HEK293 (cell line): ENCODE measurements at regions not wholly inside any gene's neighbourhood (a gene's known extent, or its start where the extent isn't known, plus 50 kb on each side); places are given as distances from the start of the nearest gene placed in this dataset.

Source experiments
- CTCF ChIA-PET: fragments of 350-600 bp; formaldehyde crosslinking; extraction: SDS; loops from one replicate; lab custom pipeline; 2021; ENCODE audit warnings: antibody characterized with exemption; lab: Yijun Ruan, JAX
- POLR2A ChIA-PET: fragments of 300-600 bp; formaldehyde crosslinking; extraction: SDS; loops from one replicate; lab custom pipeline; 2020; ENCODE audit warnings: antibody characterized with exemption, inconsistent platforms; lab: Yijun Ruan, JAX
- H3K27ac ChIP-seq: fragments of 200-500 bp; sonication (Bioruptor generic); 2 replicates; pipeline ENCODE4 v1.5.1; 2014; ENCODE audit warnings: low read depth, low read length, control low read depth, inconsistent platforms; ENCODE audit errors: extremely low read depth
- H3K36me3 ChIP-seq, 2 experiments: fragments of 200-500 bp in 1 of 2; sonication (Bioruptor generic) in 1 of 2; 1 replicate in 1 of 2; 2 replicates in 1 of 2; pipeline ENCODE4 v1.5.1; 2014 to 2017; ENCODE audit warnings: inconsistent platforms in 2 of 2, low read length in 2 of 2; ENCODE audit not compliant: control insufficient read depth in 2 of 2, insufficient read depth in 1 of 2
- H3K4me1 ChIP-seq: fragments of 200-500 bp; sonication (Bioruptor generic); 2 replicates; pipeline ENCODE4 v1.5.1; 2014; ENCODE audit warnings: mild to moderate bottlenecking, low read length, inconsistent platforms; ENCODE audit not compliant: control insufficient read depth, insufficient read depth
- H3K4me3 ChIP-seq: 2 replicates; pipeline ENCODE4 v1.5.1; 2011; ENCODE audit warnings: low read depth, mild to moderate bottlenecking, control low read depth, low read length, moderate library complexity
- H3K9me3 ChIP-seq: fragments of 200-500 bp; sonication (Bioruptor generic); 2 replicates; pipeline ENCODE4 v1.5.1; 2014; ENCODE audit warnings: low read depth, low read length, inconsistent platforms; ENCODE audit not compliant: control insufficient read depth, insufficient read depth
- ZBTB49 ChIP-seq: fragments of 450-650 bp; formaldehyde crosslinking; IDR thresholded peaks from 2 replicates; pipeline ENCODE4 v1.5.1; 2016; ENCODE audit warnings: missing biosample characterization, missing genetic modification characterization, low read depth
- ZNF175 ChIP-seq: fragments of 450-650 bp; formaldehyde crosslinking; IDR thresholded peaks from 2 replicates; pipeline ENCODE4 v1.5.1; 2016; ENCODE audit warnings: missing biosample characterization, missing genetic modification characterization
- ZNF335 ChIP-seq: fragments of 450-650 bp; formaldehyde crosslinking; conservative IDR thresholded peaks from 2 replicates; pipeline ENCODE4 v1.5.1; 2016; ENCODE audit warnings: missing biosample characterization, missing genetic modification characterization
- ZNF433 ChIP-seq: fragments of 450-650 bp; formaldehyde crosslinking; IDR thresholded peaks from 2 replicates; pipeline ENCODE4 v1.5.1; 2016; ENCODE audit warnings: missing biosample characterization, missing genetic modification characterization, low read depth
- ZNF768 ChIP-seq: fragments of 450-650 bp; formaldehyde crosslinking; IDR thresholded peaks from 2 replicates; pipeline ENCODE4 v1.5.1; 2018; ENCODE audit warnings: missing biosample characterization, mild to moderate bottlenecking, missing genetic modification characterization

- POLR2A ChIA-PET = no interaction called here
- CTCF ChIA-PET = interaction anchor here (0.6 to 1.3 kb wide), 3 partner anchors 17 to 304 kb away, joined by 3 to 4 read pairs (median 3); no protein-coding TSS in a partner anchor
Measured at GRCh38 chr1:22399421-22400091, 52.1 kb upstream of the ZBTB40 start.

More at GRCh38 chr1:22399421-22400091, 52.1 kb upstream of the ZBTB40 start:
- no peaks in the 10 kb centered on the region for H3K4me1 ChIP-seq
- H3K27ac ChIP-seq = no peak overlapping the region
- H3K9me3 ChIP-seq = no peaks in the 10 kb centered on the region
- TF ChIP-seq ZNF335 (tag by site-specific recombination) (no peak), ZNF433 (tag by site-specific recombination) (no peak), ZNF768 (tag by site-specific recombination) (peak; percentile 72; the same call in 1 of the 2 replicates), ZNF175 (tag by site-specific recombination) (no peak), ZBTB49 (tag by site-specific recombination) (no peak)
- no peak overlapping the region for H3K4me3 ChIP-seq
- no peaks in the 10 kb centered on the region for H3K36me3 ChIP-seq
